PC-9 (cell line): ENCODE measurements at regions not wholly inside any gene's neighbourhood (a gene's known extent, or its start where the extent isn't known, plus 50 kb on each side); places are given as distances from the start of the nearest gene placed in this dataset.

ENCODE experiments used
- EZH2 ChIP-seq: fragments of 200-600 bp; sonication (generic); IDR thresholded peaks from 2 replicates; pipeline ENCODE4 v1.8.0; 2017; ENCODE audit warnings: antibody characterized with exemption, low read depth
- TF ChIP-seq, protein P1 (sequence below): fragments of 200-600 bp; sonication (generic); conservative IDR thresholded peaks from 2 replicates; pipeline ENCODE4 v1.6.1; 2017; ENCODE audit warnings: mixed run types, antibody characterized with exemption, mild to moderate bottlenecking, moderate library complexity

DNA sequence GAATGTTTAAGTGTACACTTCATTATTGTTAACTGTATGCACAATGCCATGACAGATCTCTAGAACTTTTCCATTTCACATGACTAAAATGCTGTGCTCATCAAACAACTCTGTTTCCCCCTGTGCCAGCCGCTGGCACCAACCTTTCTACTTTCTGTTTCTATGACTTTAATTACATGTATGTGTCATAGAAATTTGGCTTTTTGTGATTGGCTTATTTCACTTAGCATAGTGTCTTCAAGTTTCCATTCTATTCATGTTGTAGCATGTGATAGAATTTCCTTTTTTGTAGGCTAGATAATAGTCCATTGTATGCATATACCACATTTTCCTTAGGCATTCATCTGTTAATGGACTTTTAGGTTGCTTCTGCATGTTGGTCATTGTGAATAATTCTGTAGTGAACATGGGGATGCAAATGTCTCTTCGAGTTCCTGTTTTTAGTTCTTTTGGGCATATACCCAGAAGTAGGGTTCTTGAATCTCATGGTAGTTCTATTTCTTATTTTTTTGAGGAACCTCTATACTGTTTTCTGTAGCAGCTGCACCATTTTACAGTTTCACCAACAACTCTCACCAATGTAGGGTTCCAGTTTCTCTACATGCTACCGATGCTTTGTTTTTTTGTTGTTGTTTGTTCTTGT is 184.4 kb upstream of the DMRT1 start:
- TF ChIP-seq, protein P1, sequence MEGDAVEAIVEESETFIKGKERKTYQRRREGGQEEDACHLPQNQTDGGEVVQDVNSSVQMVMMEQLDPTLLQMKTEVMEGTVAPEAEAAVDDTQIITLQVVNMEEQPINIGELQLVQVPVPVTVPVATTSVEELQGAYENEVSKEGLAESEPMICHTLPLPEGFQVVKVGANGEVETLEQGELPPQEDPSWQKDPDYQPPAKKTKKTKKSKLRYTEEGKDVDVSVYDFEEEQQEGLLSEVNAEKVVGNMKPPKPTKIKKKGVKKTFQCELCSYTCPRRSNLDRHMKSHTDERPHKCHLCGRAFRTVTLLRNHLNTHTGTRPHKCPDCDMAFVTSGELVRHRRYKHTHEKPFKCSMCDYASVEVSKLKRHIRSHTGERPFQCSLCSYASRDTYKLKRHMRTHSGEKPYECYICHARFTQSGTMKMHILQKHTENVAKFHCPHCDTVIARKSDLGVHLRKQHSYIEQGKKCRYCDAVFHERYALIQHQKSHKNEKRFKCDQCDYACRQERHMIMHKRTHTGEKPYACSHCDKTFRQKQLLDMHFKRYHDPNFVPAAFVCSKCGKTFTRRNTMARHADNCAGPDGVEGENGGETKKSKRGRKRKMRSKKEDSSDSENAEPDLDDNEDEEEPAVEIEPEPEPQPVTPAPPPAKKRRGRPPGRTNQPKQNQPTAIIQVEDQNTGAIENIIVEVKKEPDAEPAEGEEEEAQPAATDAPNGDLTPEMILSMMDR, result no peak
- no peak for TF ChIP-seq EZH2
